GM12878 (cell line): ENCODE measurements at regions not wholly inside any gene's neighbourhood (a gene's known extent, or its start where the extent isn't known, plus 50 kb on each side); places are given as distances from the start of the nearest gene placed in this dataset.

Experiments used
- FOXM1 ChIP-seq: IDR thresholded peaks from 2 replicates; pipeline ENCODE4 v1.6.1; 2012; ENCODE audit warnings: low read depth, mild to moderate bottlenecking, inconsistent platforms, low read length, moderate library complexity
- POLR2A ChIP-seq: IDR thresholded peaks from 2 replicates; pipeline ENCODE4 v1.6.1; 2011; ENCODE audit warnings: low read depth, mild to moderate bottlenecking, low read length
- TCF12 ChIP-seq: IDR thresholded peaks from 2 replicates; pipeline ENCODE4 v1.6.1; 2011; ENCODE audit warnings: low read depth, mild to moderate bottlenecking, low read length
- TF ChIP-seq, protein P1 (sequence below), 3 experiments: IDR thresholded peaks in 2 of 3; conservative IDR thresholded peaks in 1 of 3; 2 replicates each; pipeline ENCODE4 v1.5.1; 2011; ENCODE audit warnings: low read depth in 3 of 3, low read length in 3 of 3, mild to moderate bottlenecking in 3 of 3, control low read depth in 2 of 3, moderate library complexity in 2 of 3, inconsistent platforms in 1 of 3, mixed read lengths in 1 of 3; ENCODE audit not compliant: control insufficient read depth in 2 of 3, insufficient read depth in 1 of 3; ENCODE audit errors: extremely low read depth in 1 of 3
- TF ChIP-seq, protein P2 (sequence below): fragments of 450-650 bp; IDR thresholded peaks from 2 replicates; pipeline ENCODE4 v1.6.1; 2018; ENCODE audit warnings: borderline replicate concordance, mild to moderate bottlenecking; ENCODE audit not compliant: partially characterized antibody
- TF ChIP-seq, protein P3 (sequence below): IDR thresholded peaks from 2 replicates; pipeline ENCODE4 v1.6.1; 2012; ENCODE audit warnings: low read depth, low read length, improper control_type of control experiment

GRCh38 chr14:51516706-51517395, 134.9 kb upstream of the FRMD6 start:
- TF ChIP-seq, protein P1, sequence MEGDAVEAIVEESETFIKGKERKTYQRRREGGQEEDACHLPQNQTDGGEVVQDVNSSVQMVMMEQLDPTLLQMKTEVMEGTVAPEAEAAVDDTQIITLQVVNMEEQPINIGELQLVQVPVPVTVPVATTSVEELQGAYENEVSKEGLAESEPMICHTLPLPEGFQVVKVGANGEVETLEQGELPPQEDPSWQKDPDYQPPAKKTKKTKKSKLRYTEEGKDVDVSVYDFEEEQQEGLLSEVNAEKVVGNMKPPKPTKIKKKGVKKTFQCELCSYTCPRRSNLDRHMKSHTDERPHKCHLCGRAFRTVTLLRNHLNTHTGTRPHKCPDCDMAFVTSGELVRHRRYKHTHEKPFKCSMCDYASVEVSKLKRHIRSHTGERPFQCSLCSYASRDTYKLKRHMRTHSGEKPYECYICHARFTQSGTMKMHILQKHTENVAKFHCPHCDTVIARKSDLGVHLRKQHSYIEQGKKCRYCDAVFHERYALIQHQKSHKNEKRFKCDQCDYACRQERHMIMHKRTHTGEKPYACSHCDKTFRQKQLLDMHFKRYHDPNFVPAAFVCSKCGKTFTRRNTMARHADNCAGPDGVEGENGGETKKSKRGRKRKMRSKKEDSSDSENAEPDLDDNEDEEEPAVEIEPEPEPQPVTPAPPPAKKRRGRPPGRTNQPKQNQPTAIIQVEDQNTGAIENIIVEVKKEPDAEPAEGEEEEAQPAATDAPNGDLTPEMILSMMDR (IDR thresholded peaks at IDR 0.05 in 2 of 3, conservative IDR thresholded peaks at IDR 0.05 in 1 of 3; ENCODE audit: control insufficient read depth in 2 of 3, extremely low read depth in 1 of 3, insufficient read depth in 1 of 3, low read depth in 3 of 3, low read length in 3 of 3), result no peak
- TF ChIP-seq, protein P2, sequence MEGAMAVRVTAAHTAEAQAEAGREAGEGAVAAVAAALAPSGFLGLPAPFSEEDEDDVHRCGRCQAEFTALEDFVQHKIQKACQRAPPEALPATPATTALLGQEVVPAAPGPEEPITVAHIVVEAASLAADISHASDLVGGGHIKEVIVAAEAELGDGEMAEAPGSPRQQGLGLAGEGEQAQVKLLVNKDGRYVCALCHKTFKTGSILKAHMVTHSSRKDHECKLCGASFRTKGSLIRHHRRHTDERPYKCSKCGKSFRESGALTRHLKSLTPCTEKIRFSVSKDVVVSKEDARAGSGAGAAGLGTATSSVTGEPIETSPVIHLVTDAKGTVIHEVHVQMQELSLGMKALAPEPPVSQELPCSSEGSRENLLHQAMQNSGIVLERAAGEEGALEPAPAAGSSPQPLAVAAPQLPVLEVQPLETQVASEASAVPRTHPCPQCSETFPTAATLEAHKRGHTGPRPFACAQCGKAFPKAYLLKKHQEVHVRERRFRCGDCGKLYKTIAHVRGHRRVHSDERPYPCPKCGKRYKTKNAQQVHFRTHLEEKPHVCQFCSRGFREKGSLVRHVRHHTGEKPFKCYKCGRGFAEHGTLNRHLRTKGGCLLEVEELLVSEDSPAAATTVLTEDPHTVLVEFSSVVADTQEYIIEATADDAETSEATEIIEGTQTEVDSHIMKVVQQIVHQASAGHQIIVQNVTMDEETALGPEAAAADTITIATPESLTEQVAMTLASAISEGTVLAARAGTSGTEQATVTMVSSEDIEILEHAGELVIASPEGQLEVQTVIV, result no peak
- TF ChIP-seq FOXM1 (no peak), TCF12 (no peak), POLR2A (no peak)
- TF ChIP-seq, protein P3, sequence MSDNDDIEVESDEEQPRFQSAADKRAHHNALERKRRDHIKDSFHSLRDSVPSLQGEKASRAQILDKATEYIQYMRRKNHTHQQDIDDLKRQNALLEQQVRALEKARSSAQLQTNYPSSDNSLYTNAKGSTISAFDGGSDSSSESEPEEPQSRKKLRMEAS, result no peak
